HG03280 (cell line): ENCODE measurements at regions not wholly inside any gene's neighbourhood (a gene's known extent, or its start where the extent isn't known, plus 50 kb on each side); places are given as distances from the start of the nearest gene placed in this dataset.

Experiments
- ATAC-seq: cut with Tn5 transposase; IDR thresholded peaks from one replicate; pipeline ENCODE4 v1.9.1; 2021; ENCODE audit warnings: mild to moderate bottlenecking, moderate library complexity; ENCODE audit not compliant: unreplicated experiment

GRCh38 chr1:116819081-116819480, 64.9 kb downstream of the CD2 start:
- no peak for ATAC-seq

- no peak for ATAC-seq
Measured at GRCh38 chr1:116820369-116820768, 66.1 kb downstream of the CD2 start.

- no peak for ATAC-seq
Measured at GRCh38 chr1:116821763-116822162, 67.5 kb downstream of the CD2 start.

- ATAC-seq, result no peak
Measured at GRCh38 chr1:116824631-116825206, 70.5 kb downstream of the CD2 start.

GRCh38 chr1:116825207-116825719, 71.0 kb downstream of the CD2 start:
- ATAC-seq, result no peak

DNA sequence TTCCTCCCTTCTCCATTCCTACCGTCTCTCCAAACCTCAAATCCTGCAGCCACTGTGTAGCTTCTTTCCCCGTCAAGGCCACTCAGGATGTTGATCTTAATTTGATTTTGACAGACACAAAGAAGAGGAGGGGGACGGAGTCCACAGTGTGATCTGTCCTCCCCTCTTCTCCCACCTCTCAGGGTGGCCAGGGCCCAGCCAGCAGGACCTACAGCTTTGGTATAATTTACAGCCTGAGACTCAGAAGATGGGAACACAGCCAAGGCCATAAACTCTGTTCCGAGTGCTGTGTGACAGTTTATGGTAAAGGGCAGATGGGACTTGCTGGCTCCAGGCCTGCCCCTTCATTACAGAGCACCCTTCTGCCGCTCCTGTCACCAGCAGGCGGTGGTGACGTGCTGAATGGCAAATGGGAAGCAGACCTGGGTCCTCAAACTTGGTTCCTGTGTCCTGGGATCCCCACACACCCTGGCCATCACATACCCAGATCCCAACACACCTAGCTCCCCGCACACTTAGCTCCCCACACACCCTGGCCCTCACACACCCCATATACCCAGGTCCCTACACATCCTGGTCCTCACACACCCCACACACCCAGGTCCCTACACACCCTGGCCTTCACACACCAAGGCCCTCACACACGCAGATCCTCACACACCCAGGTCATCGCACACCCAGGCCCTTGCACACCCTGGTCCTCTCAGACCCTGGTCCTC, 71.6 kb downstream of the CD2 start:
- ATAC-seq, result no peak

GRCh38 chr1:116826818-116827606, 72.8 kb downstream of the CD2 start:
- ATAC-seq, result peak; percentile 83

DNA sequence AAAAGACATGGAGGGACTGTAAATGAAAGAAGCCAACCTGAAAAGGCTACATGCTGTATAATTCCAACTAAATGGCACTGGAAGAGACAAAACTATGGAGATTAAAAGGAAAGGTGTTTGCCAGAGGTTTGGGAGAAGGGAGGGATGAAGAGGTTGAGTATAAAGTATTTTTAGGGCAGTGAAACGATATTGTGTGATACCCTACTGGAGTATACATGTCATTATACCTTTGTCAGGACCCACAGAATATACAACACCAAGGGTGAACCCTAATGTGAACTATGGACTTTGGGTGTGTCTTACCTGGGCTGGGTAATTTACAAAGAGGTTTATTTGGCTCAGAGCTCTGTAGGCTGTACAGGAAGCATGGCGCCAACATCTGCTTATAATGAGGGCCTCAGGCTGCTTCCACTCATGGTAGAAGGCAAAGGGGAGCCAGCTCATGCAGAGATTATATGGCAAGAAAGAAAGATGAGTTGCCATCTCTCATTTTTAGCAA, 73.4 kb downstream of the CD2 start:
- no peak for ATAC-seq

DNA sequence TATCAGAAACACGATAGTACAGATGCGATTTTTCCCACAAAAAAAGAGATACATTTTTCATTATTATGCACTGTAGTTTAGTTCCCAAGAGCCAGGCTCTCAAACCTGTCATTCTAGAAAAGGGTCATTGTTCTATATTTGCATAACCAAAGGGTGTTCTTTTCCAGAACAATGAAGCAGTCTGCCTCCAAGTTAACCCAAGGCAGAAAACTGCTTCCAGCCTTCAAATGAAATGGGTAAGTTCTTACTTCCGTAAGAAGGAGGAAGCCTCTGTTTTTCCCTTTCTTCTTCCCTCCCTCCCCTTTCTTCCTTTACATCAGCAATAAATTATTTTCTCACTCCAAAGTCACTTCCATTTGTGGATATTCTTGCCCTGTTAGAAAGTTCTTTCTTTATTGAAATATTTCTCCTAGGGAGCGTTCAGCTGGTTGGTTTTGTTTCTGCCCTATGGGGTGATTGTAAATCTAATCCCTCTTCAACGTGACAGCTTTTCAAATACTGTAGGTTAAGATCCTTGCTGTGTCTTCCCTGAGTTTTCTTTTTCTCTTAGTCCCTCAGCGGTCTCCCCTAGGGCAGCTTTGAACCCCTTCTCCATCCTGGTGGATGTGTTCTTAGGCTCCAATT, 77.3 kb upstream of the PTGFRN start:
- ATAC-seq, result no peak

DNA sequence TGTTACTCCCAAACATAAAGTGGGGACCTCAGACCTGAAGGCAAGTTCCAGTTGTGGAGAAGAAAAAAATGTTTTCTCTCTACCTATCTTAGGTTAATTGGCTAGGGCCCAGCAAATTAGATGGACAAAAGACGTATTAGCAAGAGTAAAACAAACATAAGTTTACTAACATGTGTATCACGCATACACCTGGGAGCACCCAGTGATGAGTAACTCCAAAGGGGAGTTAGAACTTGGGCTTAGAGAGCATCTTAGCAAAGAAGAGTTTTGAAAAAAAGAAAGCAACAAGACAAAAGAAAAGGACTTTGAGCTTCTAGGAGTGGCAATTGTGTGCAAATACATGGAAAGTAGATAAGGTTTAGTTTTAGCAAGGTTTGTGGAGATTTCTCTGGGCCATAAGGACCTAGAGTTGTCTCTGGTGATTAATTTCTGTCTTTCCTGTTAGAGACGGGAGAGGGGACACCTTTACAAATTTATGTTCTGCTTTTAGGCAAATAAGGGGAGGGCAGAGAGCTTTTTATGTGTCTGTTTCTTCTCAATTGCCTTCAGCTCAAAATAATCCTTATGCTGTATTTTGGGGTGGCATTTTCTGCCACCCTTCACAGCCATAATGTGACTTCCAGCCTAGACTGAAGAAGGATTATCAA, 76.7 kb upstream of the PTGFRN start:
- no peak for ATAC-seq

DNA sequence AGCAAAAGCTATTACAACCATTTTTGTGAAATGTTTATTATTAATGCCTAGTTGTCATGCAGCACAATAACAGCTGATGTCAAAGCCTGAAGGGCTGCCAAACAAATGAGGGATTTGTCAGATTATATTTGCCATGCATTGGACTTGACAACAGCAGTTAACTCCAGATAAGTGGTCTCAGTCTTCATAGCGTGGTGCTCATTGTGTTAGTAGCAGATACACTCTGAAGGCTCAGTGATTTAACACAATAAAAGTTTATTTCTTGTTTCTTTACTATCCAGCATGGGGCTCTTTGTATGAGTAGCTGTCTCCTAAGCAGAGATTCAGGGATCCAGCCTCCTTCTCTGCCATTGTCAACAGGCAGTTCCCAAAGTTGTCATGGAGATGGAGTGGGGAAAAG, 76.0 kb upstream of the PTGFRN start:
- ATAC-seq, result no peak

GRCh38 chr1:116834595-116834994, 75.1 kb upstream of the PTGFRN start:
- ATAC-seq, result no peak

DNA sequence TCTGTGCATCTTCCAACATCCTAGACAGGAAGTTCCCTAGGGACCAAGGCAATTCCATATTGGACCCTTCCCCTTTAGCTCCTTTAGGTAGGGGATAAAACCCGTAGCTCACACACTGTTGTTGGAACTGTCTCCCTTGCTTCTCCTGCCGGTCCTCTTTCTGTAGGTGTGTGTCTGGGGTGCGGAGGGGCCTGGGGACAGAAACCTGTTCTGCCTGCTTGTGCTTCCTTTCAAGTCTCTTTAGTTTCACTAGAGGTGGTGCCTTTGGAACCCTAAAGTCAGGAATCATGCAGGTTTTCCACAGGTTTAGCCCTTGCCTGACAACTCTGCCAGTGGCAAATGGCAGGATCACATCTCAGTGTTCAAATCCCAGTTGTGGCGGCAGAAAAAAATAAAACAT, 74.6 kb upstream of the PTGFRN start:
- ATAC-seq, result no peak

GRCh38 chr1:116836099-116836498, 73.6 kb upstream of the PTGFRN start:
- no peak for ATAC-seq

GRCh38 chr1:116841569-116842344, 68.0 kb upstream of the PTGFRN start:
- no peak for ATAC-seq

DNA sequence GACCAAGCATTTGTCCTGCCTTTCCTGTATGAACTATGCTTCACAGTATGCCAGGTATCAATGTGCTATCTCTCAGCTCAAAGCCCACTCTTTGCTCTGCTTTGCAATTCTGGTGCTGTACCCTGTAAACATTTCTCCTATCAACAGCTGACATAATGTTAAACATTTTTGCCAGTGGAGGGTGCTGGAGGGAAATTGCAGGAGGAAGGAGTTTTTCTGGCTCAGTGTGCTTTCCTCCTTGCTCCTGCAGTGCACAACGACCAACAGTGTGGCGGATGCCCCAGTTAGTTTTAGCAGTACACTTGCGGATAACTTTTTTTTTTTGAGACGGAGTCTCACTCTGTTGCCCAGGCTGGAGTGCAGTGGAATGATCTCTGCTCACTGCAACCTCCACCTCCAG, 67.1 kb upstream of the PTGFRN start:
- no peak for ATAC-seq

GRCh38 chr1:116844775-116845174, 64.9 kb upstream of the PTGFRN start:
- no peak for ATAC-seq

- no peak for ATAC-seq
Measured at GRCh38 chr1:116847190-116847589, 62.5 kb upstream of the PTGFRN start.

GRCh38 chr1:116847688-116848531, 61.8 kb upstream of the PTGFRN start:
- peak; percentile 66 for ATAC-seq
